ENCODE measurements at regions not wholly inside any gene's neighbourhood (a gene's known extent, or its start where the extent isn't known, plus 50 kb on each side); places are given as distances from the start of the nearest gene placed in this dataset.
"Not testable (repeated sequence)": the region's sequence is repeated elsewhere in the genome, so short reads cannot be mapped to it uniquely, and the experiment has no call there.

- BruUV-seq (replicated peaks), result no TSS peak
- Histone ChIP-seq H3F3A (ENCODE audit: insufficient read depth, low read depth) (no peaks in the 10 kb centered on the region), H3K9me3 (ENCODE audit: insufficient read depth, low read depth) (no peaks in the 10 kb centered on the region), H3K27ac (no peak overlapping the region), H3K79me2 (ENCODE audit: low read depth) (no peaks in the 10 kb centered on the region), H2AFZ (no peak overlapping the region), H3K4me2 (no peak overlapping the region), H3K4me3 (no peak overlapping the region), H4K20me1 (ENCODE audit: insufficient read depth) (no peaks in the 10 kb centered on the region), H3K36me3 (ENCODE audit: low read depth) (no peaks in the 10 kb centered on the region), H3K9me2 (ENCODE audit: insufficient read depth) (no peaks in the 10 kb centered on the region), H3K4me1 (replicated peaks; ENCODE audit: insufficient read depth) (no peaks in the 10 kb centered on the region), H3K27me3 (ENCODE audit: insufficient read depth, low read depth) (peaks cover 14% of the 10 kb centered on the region; the same call in 1 of the 2 replicates)
- TF ChIP-seq, protein P1, sequence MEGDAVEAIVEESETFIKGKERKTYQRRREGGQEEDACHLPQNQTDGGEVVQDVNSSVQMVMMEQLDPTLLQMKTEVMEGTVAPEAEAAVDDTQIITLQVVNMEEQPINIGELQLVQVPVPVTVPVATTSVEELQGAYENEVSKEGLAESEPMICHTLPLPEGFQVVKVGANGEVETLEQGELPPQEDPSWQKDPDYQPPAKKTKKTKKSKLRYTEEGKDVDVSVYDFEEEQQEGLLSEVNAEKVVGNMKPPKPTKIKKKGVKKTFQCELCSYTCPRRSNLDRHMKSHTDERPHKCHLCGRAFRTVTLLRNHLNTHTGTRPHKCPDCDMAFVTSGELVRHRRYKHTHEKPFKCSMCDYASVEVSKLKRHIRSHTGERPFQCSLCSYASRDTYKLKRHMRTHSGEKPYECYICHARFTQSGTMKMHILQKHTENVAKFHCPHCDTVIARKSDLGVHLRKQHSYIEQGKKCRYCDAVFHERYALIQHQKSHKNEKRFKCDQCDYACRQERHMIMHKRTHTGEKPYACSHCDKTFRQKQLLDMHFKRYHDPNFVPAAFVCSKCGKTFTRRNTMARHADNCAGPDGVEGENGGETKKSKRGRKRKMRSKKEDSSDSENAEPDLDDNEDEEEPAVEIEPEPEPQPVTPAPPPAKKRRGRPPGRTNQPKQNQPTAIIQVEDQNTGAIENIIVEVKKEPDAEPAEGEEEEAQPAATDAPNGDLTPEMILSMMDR (conservative IDR thresholded peaks at IDR 0.05), result no peak
- no peak for TF ChIP-seq EZH2 (IDR thresholded peaks at IDR 0.05; ENCODE audit: low read depth)
- intact Hi-C loops (cut with micrococcal nuclease; ENCODE audit: unreplicated experiment), result no loop called here
- ChIA-PET CTCF (no interaction called here), POLR2A (ENCODE audit: unreplicated experiment) (no interaction called here)
- DNase-seq, result no peak
These were observed 301.9 kb upstream of the TAC1 start for GRCh38 chr7:97430006-97430405.

DNA sequence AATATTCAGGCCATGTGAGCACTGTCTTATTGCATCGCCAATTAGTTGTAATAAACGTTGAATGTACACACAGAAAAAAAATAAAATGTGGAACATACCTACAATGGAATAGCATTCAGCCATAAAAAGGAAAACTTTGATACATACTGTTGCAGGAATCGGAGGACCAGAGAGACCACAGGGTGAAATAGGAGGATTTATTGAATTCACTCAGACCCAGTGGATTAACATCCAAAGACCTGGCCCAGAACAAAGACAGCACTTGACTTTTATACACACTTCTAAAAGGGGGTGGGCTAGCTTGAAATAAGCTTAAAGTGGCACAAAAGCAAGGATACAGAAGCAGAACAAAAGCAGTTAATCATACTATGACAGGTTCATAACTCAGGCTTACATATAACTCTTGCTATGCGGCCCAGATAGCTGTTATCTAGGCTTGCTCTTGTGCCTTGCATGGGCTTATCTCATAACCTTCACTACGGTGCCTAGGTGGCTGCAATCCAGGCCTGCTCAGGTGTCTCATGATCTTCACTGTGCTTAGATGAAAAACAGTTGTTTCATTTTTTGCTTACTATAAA, 292.2 kb upstream of the TAC1 start:
- no TSS peak for BruUV-seq (replicated peaks)
- H3K4me2 ChIP-seq, result no peak overlapping the region
- no peak overlapping the region for H3K27ac ChIP-seq
- no peaks in the 10 kb centered on the region for H3K9me2 ChIP-seq (ENCODE audit: insufficient read depth)
- TF ChIP-seq, protein P1 (conservative IDR thresholded peaks at IDR 0.05), result no peak
- TF ChIP-seq EZH2 (IDR thresholded peaks at IDR 0.05; ENCODE audit: low read depth), result no peak
- no peaks in the 10 kb centered on the region for H4K20me1 ChIP-seq (ENCODE audit: insufficient read depth)
- H2AFZ ChIP-seq, result no peak overlapping the region
- POLR2A ChIA-PET (ENCODE audit: unreplicated experiment), result no interaction called here
- no peaks in the 10 kb centered on the region for H3K36me3 ChIP-seq (ENCODE audit: low read depth)
- H3K79me2 ChIP-seq (ENCODE audit: low read depth), result no peaks in the 10 kb centered on the region
- H3K4me3 ChIP-seq, result no peak overlapping the region
- H3K4me1 ChIP-seq (replicated peaks; ENCODE audit: insufficient read depth), result no peaks in the 10 kb centered on the region
- peaks cover 7% of the 10 kb centered on the region; the same call in 1 of the 2 replicates for H3K9me3 ChIP-seq (ENCODE audit: insufficient read depth, low read depth)
- DNase-seq, result no peak
- CTCF ChIA-PET, result no interaction called here
- no peaks in the 10 kb centered on the region for H3F3A ChIP-seq (ENCODE audit: insufficient read depth, low read depth)
- intact Hi-C loops (cut with micrococcal nuclease; ENCODE audit: unreplicated experiment), result no loop called here
- 0 out of 2 replicates have a peak, but pooled peaks cover 7% of the 10 kb centered on the region for H3K27me3 ChIP-seq (ENCODE audit: insufficient read depth, low read depth)

DNA sequence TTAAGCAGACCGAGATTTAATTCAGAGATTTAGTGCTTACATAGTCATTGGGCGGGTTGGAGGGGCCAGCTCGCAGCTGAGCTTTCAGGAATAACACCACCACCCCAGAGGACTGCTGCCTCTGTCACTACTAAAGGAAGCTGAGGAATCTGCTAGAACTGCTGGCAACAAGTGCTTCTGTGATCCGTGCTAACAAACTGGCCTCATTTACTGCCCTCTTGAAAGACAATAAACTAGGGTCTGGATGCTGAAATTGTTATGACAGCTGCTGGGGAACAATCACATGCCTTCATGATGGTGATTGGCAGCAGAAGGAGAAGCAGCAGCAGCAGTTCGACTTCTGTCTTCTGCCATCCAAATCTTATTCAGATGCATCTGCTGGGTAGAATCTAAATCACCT, 285.5 kb upstream of the TAC1 start:
- Histone ChIP-seq H3K4me1 (replicated peaks; ENCODE audit: insufficient read depth) (no peaks in the 10 kb centered on the region), H3K4me2 (no peak overlapping the region), H3K79me2 (ENCODE audit: low read depth) (no peaks in the 10 kb centered on the region), H3K27me3 (ENCODE audit: insufficient read depth, low read depth) (peaks cover 16% of the 10 kb centered on the region), H3K27ac (no peak overlapping the region), H3K36me3 (ENCODE audit: low read depth) (no peaks in the 10 kb centered on the region), H3K9me3 (ENCODE audit: insufficient read depth, low read depth) (no peaks in the 10 kb centered on the region), H4K20me1 (ENCODE audit: insufficient read depth) (no peaks in the 10 kb centered on the region), H3K9me2 (ENCODE audit: insufficient read depth) (no peaks in the 10 kb centered on the region), H3F3A (ENCODE audit: insufficient read depth, low read depth) (no peaks in the 10 kb centered on the region), H3K4me3 (no peak overlapping the region), H2AFZ (no peak overlapping the region)
- no peak for DNase-seq
- BruUV-seq (replicated peaks), result no TSS peak
- TF ChIP-seq EZH2 (IDR thresholded peaks at IDR 0.05; ENCODE audit: low read depth), result no peak
- TF ChIP-seq, protein P1 (conservative IDR thresholded peaks at IDR 0.05), result no peak
- intact Hi-C loops (cut with micrococcal nuclease; ENCODE audit: unreplicated experiment), result no loop called here
- ChIA-PET CTCF (no interaction called here), POLR2A (ENCODE audit: unreplicated experiment) (no interaction called here)

DNA sequence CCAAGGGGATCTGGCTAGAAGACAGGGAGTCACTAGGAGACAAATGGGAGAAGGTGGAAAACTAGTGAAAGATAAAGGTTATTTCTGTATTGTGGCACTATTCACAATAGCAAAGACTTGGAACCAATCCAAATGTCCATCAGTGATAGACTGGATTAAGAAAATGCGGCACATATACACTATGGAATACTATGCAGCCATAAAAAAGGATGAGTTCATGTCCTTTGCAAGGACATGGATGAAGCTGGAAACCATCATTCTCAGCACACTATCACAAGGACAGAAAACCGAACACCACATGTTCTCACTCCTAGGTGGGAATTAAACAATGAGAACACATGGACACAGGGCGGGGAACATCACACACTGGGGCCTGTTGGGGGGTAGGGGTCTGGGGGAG, 282.4 kb upstream of the TAC1 start:
- POLR2A ChIA-PET (ENCODE audit: unreplicated experiment); H3K4me2 ChIP-seq; H3F3A ChIP-seq (ENCODE audit: insufficient read depth, low read depth); H4K20me1 ChIP-seq (ENCODE audit: insufficient read depth); intact Hi-C loops (cut with micrococcal nuclease; ENCODE audit: unreplicated experiment); CTCF ChIA-PET; H3K4me1 ChIP-seq (replicated peaks; ENCODE audit: insufficient read depth); H3K9me2 ChIP-seq (ENCODE audit: insufficient read depth); H3K9me3 ChIP-seq (ENCODE audit: insufficient read depth, low read depth); BruUV-seq (replicated peaks); H3K27me3 ChIP-seq (ENCODE audit: insufficient read depth, low read depth); H3K27ac ChIP-seq; H3K36me3 ChIP-seq (ENCODE audit: low read depth); H3K79me2 ChIP-seq (ENCODE audit: low read depth); DNase-seq; H2AFZ ChIP-seq; H3K4me3 ChIP-seq: not testable (repeated sequence)
